ENCODE measurements at regions not wholly inside any gene's neighbourhood (a gene's known extent, or its start where the extent isn't known, plus 50 kb on each side); places are given as distances from the start of the nearest gene placed in this dataset.

- DNase-seq, result no peak
These were observed 237.3 kb upstream of the TNRC6C start for GRCh38 chr17:77720946-77721845.

GRCh38 chr17:77721846-77722160 lies 236.7 kb upstream of the TNRC6C start:
- DNase-seq, result no peak

GRCh38 chr17:77722366-77722765 lies 236.1 kb upstream of the TNRC6C start:
- no peak for DNase-seq

- no peak for DNase-seq
These were observed 235.2 kb upstream of the TNRC6C start for GRCh38 chr17:77723071-77723908.

- DNase-seq, result no peak
These were observed 234.3 kb upstream of the TNRC6C start for GRCh38 chr17:77723909-77724875.

GRCh38 chr17:77724876-77725615 lies 233.5 kb upstream of the TNRC6C start:
- DNase-seq, result no peak

- no peak for DNase-seq
These were observed 232.7 kb upstream of the TNRC6C start for GRCh38 chr17:77725846-77726245.

- DNase-seq, result no peak
These were observed 231.9 kb upstream of the TNRC6C start for GRCh38 chr17:77726549-77727006.

- DNase-seq, result no peak
These were observed 231.4 kb upstream of the TNRC6C start for GRCh38 chr17:77727037-77727615.

- DNase-seq, result no peak
These were observed 230.1 kb upstream of the TNRC6C start for GRCh38 chr17:77728474-77728795.

GRCh38 chr17:77728871-77729270 lies 229.6 kb upstream of the TNRC6C start:
- no peak for DNase-seq

GRCh38 chr17:77729587-77729986 lies 228.9 kb upstream of the TNRC6C start:
- DNase-seq, result no peak

GRCh38 chr17:77730376-77730775 lies 228.1 kb upstream of the TNRC6C start:
- no peak for DNase-seq

GRCh38 chr17:77733576-77734296 lies 224.8 kb upstream of the TNRC6C start:
- DNase-seq, result no peak

GRCh38 chr17:77734371-77735080 lies 224.0 kb upstream of the TNRC6C start:
- DNase-seq, result no peak

- no peak for DNase-seq
These were observed 223.4 kb upstream of the TNRC6C start for GRCh38 chr17:77735081-77735565.

GRCh38 chr17:77735566-77736198 lies 222.8 kb upstream of the TNRC6C start:
- no peak for DNase-seq

- DNase-seq, result no peak
These were observed 222.3 kb upstream of the TNRC6C start for GRCh38 chr17:77736199-77736585.

GRCh38 chr17:77736721-77737120 lies 221.8 kb upstream of the TNRC6C start:
- DNase-seq, result no peak
